Tibial nerve (tissue), 4 donors: ENCODE measurements at regions not wholly inside any gene's neighbourhood (a gene's known extent, or its start where the extent isn't known, plus 50 kb on each side); places are given as distances from the start of the nearest gene placed in this dataset.

ENCODE experiments used
- CTCF ChIP-seq, 5 experiments: fragments of 200-600 bp in 3 of 5; fragments of 450-650 bp in 2 of 5; sonication (generic) in 3 of 5; IDR thresholded peaks; one replicate each; pipeline ENCODE4 v1.5.1; 2016 to 2019; ENCODE audit warnings: antibody characterized with exemption in 5 of 5, mild to moderate bottlenecking in 3 of 5, moderate library complexity in 2 of 5
- EP300 ChIP-seq, 2 donors: sonication (generic); formaldehyde crosslinking; IDR thresholded peaks; one replicate each; pipeline ENCODE4 v1.6.1; 2017; ENCODE audit warnings: antibody characterized with exemption in 2 of 2, mild to moderate bottlenecking in 1 of 2
- POLR2A ChIP-seq, 2 donors: fragments of 450-650 bp; IDR thresholded peaks; one replicate each; pipeline ENCODE4 v1.6.1; 2017; ENCODE audit warnings: antibody characterized with exemption in 2 of 2, mild to moderate bottlenecking in 2 of 2, moderate library complexity in 2 of 2

GRCh38 chr7:50153148-50153547 is 60.1 kb upstream of the ZPBP start:
- TF ChIP-seq CTCF (IDR thresholded peaks at IDR 0.05) (no peak), POLR2A (IDR thresholded peaks at IDR 0.05) (no peak), EP300 (IDR thresholded peaks at IDR 0.05) (no peak)
